Cardiac fibroblast (primary cell): ENCODE measurements at regions not wholly inside any gene's neighbourhood (a gene's known extent, or its start where the extent isn't known, plus 50 kb on each side); places are given as distances from the start of the nearest gene placed in this dataset.

Experiments used
- DNase-seq, 2 donors: peaks; one replicate each; pipeline versions ENCODE4 v3.0.0 to v3.0.0-alpha.2; 2010; ENCODE audit warnings: low read depth in 2 of 2
- H3K4me3 ChIP-seq, 2 donors: replicated peaks in 1 of 2; 1 replicate in 1 of 2; 2 replicates in 1 of 2; pipeline ENCODE4 v1.5.1; 2011; ENCODE audit warnings: low read depth in 2 of 2, low read length in 2 of 2, mild to moderate bottlenecking in 2 of 2, moderate library complexity in 1 of 2
- TF ChIP-seq, protein P1 (sequence below): IDR thresholded peaks from one replicate; pipeline ENCODE4 v1.5.1; 2011; ENCODE audit warnings: low read depth, mild to moderate bottlenecking, low read length, inconsistent platforms

DNA sequence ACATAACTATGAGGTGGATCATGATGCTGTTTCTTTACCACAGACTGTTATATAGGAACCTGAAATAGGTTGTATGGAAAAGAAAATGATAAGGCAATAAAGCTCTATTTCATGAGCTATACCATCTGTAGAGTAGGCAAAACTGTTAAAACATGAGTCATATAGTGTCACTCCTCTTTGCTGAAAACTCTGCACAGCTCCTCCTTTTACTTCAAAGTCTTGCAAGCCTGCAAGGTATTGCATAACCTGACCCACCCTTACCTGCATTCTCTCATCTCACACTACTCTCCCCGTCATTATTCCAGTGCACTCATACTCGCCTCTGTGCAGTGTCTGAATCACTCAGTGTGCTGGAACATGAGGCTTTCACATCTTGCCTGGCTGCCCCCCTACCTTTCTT lies 790.1 kb downstream of the EFNA5 start:
- TF ChIP-seq, protein P1, sequence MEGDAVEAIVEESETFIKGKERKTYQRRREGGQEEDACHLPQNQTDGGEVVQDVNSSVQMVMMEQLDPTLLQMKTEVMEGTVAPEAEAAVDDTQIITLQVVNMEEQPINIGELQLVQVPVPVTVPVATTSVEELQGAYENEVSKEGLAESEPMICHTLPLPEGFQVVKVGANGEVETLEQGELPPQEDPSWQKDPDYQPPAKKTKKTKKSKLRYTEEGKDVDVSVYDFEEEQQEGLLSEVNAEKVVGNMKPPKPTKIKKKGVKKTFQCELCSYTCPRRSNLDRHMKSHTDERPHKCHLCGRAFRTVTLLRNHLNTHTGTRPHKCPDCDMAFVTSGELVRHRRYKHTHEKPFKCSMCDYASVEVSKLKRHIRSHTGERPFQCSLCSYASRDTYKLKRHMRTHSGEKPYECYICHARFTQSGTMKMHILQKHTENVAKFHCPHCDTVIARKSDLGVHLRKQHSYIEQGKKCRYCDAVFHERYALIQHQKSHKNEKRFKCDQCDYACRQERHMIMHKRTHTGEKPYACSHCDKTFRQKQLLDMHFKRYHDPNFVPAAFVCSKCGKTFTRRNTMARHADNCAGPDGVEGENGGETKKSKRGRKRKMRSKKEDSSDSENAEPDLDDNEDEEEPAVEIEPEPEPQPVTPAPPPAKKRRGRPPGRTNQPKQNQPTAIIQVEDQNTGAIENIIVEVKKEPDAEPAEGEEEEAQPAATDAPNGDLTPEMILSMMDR = no peak
- H3K4me3 ChIP-seq = no peak overlapping the region
- no peak for DNase-seq

DNA sequence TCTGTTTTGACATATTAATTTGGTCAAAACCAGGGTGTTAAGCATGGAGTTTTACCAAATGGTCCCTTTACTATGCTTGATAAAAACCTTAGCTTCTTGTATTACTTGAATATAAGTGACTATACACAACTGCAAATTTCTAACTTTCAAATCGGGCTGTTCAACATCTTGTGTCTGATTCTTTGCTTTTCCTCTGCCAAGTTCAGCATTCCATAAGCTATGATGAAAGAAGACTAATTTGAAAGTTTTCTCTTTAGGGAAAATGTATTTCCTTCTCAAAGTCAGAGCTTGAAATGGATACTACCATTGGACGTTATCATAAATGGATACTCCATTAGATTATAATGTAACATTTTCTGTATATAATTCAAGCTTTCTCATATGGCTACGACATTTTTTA lies 792.9 kb downstream of the EFNA5 start:
- TF ChIP-seq, protein P1 = no peak
- H3K4me3 ChIP-seq = no peak overlapping the region
- no peak for DNase-seq

GRCh38 chr5:106876665-106877194 lies 794.0 kb downstream of the EFNA5 start:
- TF ChIP-seq, protein P1 = no peak
- no peak overlapping the region for H3K4me3 ChIP-seq
- DNase-seq = peak in 1 of 2 donors; percentile 5

GRCh38 chr5:106876298-106876622 lies 794.5 kb downstream of the EFNA5 start:
- TF ChIP-seq, protein P1 = no peak
- H3K4me3 ChIP-seq = no peak overlapping the region
- DNase-seq = no peak

DNA sequence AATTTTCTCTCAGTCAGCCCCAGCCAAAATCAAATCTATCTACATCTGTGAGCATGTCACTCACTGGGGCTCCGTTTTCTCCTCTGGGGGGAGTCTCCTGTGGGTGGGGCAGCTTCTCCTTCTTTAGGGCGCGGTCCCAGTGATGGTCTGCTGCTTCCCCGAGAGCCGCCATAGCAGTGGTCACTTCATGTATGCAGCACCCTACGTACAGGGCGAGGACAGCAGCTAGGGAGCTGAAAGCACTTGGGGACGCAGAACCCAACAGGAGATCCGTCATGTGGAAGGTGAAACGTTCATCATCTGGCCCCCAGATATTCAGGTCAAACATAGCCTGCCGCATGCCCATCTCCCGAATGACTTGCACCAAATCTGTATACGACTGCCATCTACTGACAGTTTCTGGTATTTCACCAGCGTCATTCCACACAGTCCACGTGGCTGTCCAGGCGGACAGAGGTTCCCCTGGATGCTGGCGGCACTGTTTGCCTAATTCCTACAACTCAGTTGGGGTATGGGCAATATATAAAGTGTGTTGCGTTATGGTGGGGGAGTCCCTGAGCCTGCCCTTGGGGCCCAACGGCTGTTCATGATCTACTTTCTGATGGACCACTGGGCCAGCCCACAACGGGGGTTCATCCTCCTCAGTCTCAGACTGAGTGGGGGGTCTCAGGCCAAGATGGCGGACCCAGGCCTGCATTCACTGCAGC lies 795.0 kb downstream of the EFNA5 start:
- DNase-seq = peak; percentile 16 to 72
- no peak overlapping the region for H3K4me3 ChIP-seq
- TF ChIP-seq, protein P1 = peak; percentile 62

- TF ChIP-seq, protein P1 = no peak
- H3K4me3 ChIP-seq = no peak overlapping the region
- DNase-seq = no peak
These were observed 795.8 kb downstream of the EFNA5 start for GRCh38 chr5:106874974-106875373.

- H3K4me3 ChIP-seq = no peak overlapping the region
- DNase-seq = no peak
- TF ChIP-seq, protein P1 = no peak
These were observed 796.2 kb downstream of the EFNA5 start for GRCh38 chr5:106874531-106874930.
